Frontal cortex (tissue), 3 donors: ENCODE measurements at regions not wholly inside any gene's neighbourhood (a gene's known extent, or its start where the extent isn't known, plus 50 kb on each side); places are given as distances from the start of the nearest gene placed in this dataset.
"Not testable (repeated sequence)": the region's sequence is repeated elsewhere in the genome, so short reads cannot be mapped to it uniquely, and the experiment has no call there.

Experiments
- DNase-seq, 2 donors: peaks; one replicate each; pipeline ENCODE4 v3.0.0; 2012; ENCODE audit warnings: low spot score in 2 of 2
- FAIRE-seq: peaks from 2 replicates; lab custom pipeline; 2012; peaks lifted over from hg19 to GRCh38; lab: Jason Lieb, UNC
- donor health status: control.
- donor health status: control.
- donor health status: control.

GRCh38 chrX:78822157-78822690 is 74.7 kb downstream of the LPAR4 start:
- no peak for FAIRE-seq
- no peak for DNase-seq

GRCh38 chrX:78831523-78831922 is 84.0 kb downstream of the LPAR4 start:
- DNase-seq: no peak
- FAIRE-seq: no peak

DNA sequence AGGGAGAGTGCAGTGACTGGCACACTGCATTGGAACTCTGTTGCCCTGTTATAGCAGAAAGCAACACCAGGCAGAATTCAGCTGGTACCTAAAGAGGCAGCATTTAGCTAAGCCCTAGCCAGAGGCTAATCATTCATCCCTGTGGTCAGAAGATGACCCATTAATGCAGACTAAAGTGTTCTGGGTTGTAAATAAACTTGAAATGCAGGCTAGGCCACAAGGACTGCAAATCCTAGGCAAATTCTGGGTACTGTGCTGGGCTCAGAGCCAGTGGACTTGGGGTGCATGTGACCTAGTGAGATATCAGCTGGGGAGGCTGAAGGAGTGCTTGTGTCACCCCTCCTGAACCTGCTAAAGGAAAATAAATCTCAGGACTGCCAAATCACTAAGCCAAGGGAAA is 91.2 kb downstream of the LPAR4 start:
- DNase-seq (no peak), FAIRE-seq (no peak)

GRCh38 chrX:78839711-78840110 is 92.2 kb downstream of the LPAR4 start:
- no peak for FAIRE-seq
- DNase-seq: no peak

- not testable (repeated sequence) for DNase-seq, FAIRE-seq
Observed at GRCh38 chrX:78844218-78844617, 96.7 kb downstream of the LPAR4 start.

- DNase-seq, FAIRE-seq: not testable (repeated sequence)
Observed at GRCh38 chrX:78881248-78881647, 63.9 kb upstream of the P2RY10 start.

- no peak for FAIRE-seq
- peak in 1 of 2 donors; percentile 1 for DNase-seq
Observed at GRCh38 chrX:78886550-78886949, 58.6 kb upstream of the P2RY10 start.
